GM23338 (cell line): ENCODE measurements at regions not wholly inside any gene's neighbourhood (a gene's known extent, or its start where the extent isn't known, plus 50 kb on each side); places are given as distances from the start of the nearest gene placed in this dataset.

Experiments
- ATAC-seq: fragments of 200-7000 bp; cut with Tn5 transposase; 3 replicates; pipeline ENCODE4 v1.9.1; 2020
- DNase-seq: peaks from one replicate; pipeline ENCODE4 v3.0.0-alpha.2; 2015; ENCODE audit warnings: low spot score
- H2AFZ ChIP-seq: fragments of 200-600 bp; sonication (generic); 2 replicates; pipeline ENCODE4 v1.8.0; 2016; ENCODE audit warnings: antibody characterized with exemption, mild to moderate bottlenecking, moderate library complexity
- H3F3A ChIP-seq: fragments of 200-600 bp; sonication (generic); replicated peaks from 2 replicates; pipeline ENCODE4 v1.8.0; 2017; ENCODE audit warnings: antibody characterized with exemption, mixed run types, low read depth
- H3K27ac ChIP-seq: fragments of 200-600 bp; sonication (generic); 2 replicates; pipeline ENCODE4 v1.6.1; 2016; ENCODE audit warnings: low read depth
- H3K27me3 ChIP-seq: fragments of 200-600 bp; sonication (generic); 2 replicates; pipeline ENCODE4 v1.8.0; 2016; ENCODE audit warnings: mild to moderate bottlenecking, mixed run types, moderate library complexity; ENCODE audit not compliant: insufficient read depth
- H3K36me3 ChIP-seq: fragments of 200-600 bp; sonication (generic); 2 replicates; pipeline ENCODE4 v1.8.0; 2016; ENCODE audit warnings: mild to moderate bottlenecking; ENCODE audit not compliant: insufficient read depth
- H3K4me1 ChIP-seq: fragments of 200-600 bp; sonication (generic); 2 replicates; pipeline ENCODE4 v1.8.0; 2016; ENCODE audit warnings: mild to moderate bottlenecking, moderate library complexity; ENCODE audit not compliant: insufficient read depth
- H3K4me2 ChIP-seq: fragments of 200-600 bp; sonication (generic); 2 replicates; pipeline ENCODE4 v1.7.1; 2017; ENCODE audit warnings: mixed run types
- H3K4me3 ChIP-seq: fragments of 200-600 bp; sonication (generic); 2 replicates; pipeline ENCODE4 v1.6.1; 2016; ENCODE audit warnings: mixed run types
- H3K79me2 ChIP-seq: fragments of 200-600 bp; sonication (generic); replicated peaks from 2 replicates; pipeline ENCODE4 v1.8.0; 2017; ENCODE audit warnings: mild to moderate bottlenecking; ENCODE audit not compliant: insufficient read depth
- H3K9me2 ChIP-seq: fragments of 200-600 bp; sonication (generic); 2 replicates; pipeline ENCODE4 v1.8.0; 2017; ENCODE audit not compliant: insufficient read depth
- H4K20me1 ChIP-seq: fragments of 200-600 bp; sonication (generic); replicated peaks from 2 replicates; pipeline ENCODE4 v1.8.0; 2017; ENCODE audit warnings: mild to moderate bottlenecking; ENCODE audit not compliant: insufficient read depth
- H3K27ac Mint-ChIP-seq: 2 replicates; pipeline ENCODE4 v1.8.0; 2020; ENCODE audit warnings: inconsistent platforms, mild to moderate bottlenecking, moderate library complexity, mixed read lengths
- H3K27me3 Mint-ChIP-seq: 3 replicates; pipeline ENCODE4 v1.8.0; 2022; ENCODE audit warnings: low read depth, mild to moderate bottlenecking, moderate library complexity, mixed read lengths, inconsistent platforms; ENCODE audit not compliant: insufficient read depth, poor library complexity
- H3K36me3 Mint-ChIP-seq: 3 replicates; pipeline ENCODE4 v1.8.0; 2021; ENCODE audit warnings: low read depth, mild to moderate bottlenecking, inconsistent platforms, moderate library complexity, mixed read lengths
- H3K4me1 Mint-ChIP-seq: 3 replicates; pipeline ENCODE4 v1.8.0; 2020; ENCODE audit warnings: mild to moderate bottlenecking, inconsistent platforms, mixed read lengths
- H3K4me3 Mint-ChIP-seq: 3 replicates; pipeline ENCODE4 v1.8.0; 2021; ENCODE audit warnings: moderate library complexity, mild to moderate bottlenecking, inconsistent platforms, mixed read lengths
- H3K9me3 Mint-ChIP-seq: 3 replicates; pipeline ENCODE4 v1.8.0; 2020; ENCODE audit warnings: moderate library complexity, mild to moderate bottlenecking, inconsistent platforms, mixed read lengths
- CREB1 ChIP-seq: fragments of 250-450 bp; sonication (Bioruptor Pico); IDR thresholded peaks from 2 replicates; pipeline ENCODE4 v1.5.0; 2020; ENCODE audit warnings: low read depth, mild to moderate bottlenecking, moderate library complexity
- ETS1 ChIP-seq: IDR thresholded peaks from 2 replicates; pipeline ENCODE4 v1.6.1; 2016; ENCODE audit warnings: antibody characterized with exemption
- EZH2 ChIP-seq: fragments of 200-600 bp; sonication (generic); IDR thresholded peaks from one replicate; pipeline ENCODE4 v1.8.0; 2017; ENCODE audit warnings: antibody characterized with exemption, mild to moderate bottlenecking, low read depth; ENCODE audit not compliant: unreplicated experiment
- EZH2phosphoT487 ChIP-seq: fragments of 200-600 bp; sonication (generic); IDR thresholded peaks from one replicate; pipeline ENCODE4 v1.8.1; 2018; ENCODE audit warnings: antibody characterized with exemption; ENCODE audit not compliant: unreplicated experiment
- JUNB ChIP-seq: IDR thresholded peaks from one replicate; pipeline ENCODE4 v1.6.1; 2016; ENCODE audit warnings: antibody characterized with exemption; ENCODE audit not compliant: unreplicated experiment
- NANOG ChIP-seq: IDR thresholded peaks from 2 replicates; pipeline ENCODE4 v1.6.1; 2016; ENCODE audit warnings: antibody characterized with exemption, borderline replicate concordance
- POLR2AphosphoS5 ChIP-seq: IDR thresholded peaks from 2 replicates; pipeline ENCODE4 v1.6.1; 2016; ENCODE audit warnings: antibody characterized with exemption, low read depth
- REST ChIP-seq: IDR thresholded peaks from one replicate; pipeline ENCODE4 v1.6.1; 2018; ENCODE audit warnings: antibody characterized with exemption; ENCODE audit not compliant: unreplicated experiment
- STAT1 ChIP-seq: IDR thresholded peaks from one replicate; pipeline ENCODE4 v1.6.1; 2016; ENCODE audit warnings: antibody characterized with exemption; ENCODE audit not compliant: unreplicated experiment
- ZNF114 ChIP-seq: fragments of 250-450 bp; sonication (Bioruptor Pico); IDR thresholded peaks from 2 replicates; pipeline ENCODE4 v1.5.0; 2020; ENCODE audit warnings: mild to moderate bottlenecking, moderate library complexity
- ZNF331 ChIP-seq: fragments of 250-450 bp; sonication (Bioruptor Pico); IDR thresholded peaks from 2 replicates; pipeline ENCODE4 v1.5.0; 2020; ENCODE audit warnings: low read depth, mild to moderate bottlenecking, moderate library complexity
- ZNF462 ChIP-seq: fragments of 250-450 bp; sonication (Bioruptor Pico); IDR thresholded peaks from 2 replicates; pipeline ENCODE4 v1.5.0; 2020; ENCODE audit warnings: mild to moderate bottlenecking, moderate library complexity
- TF ChIP-seq, protein P1 (sequence below), 2 experiments: fragments of 200-600 bp in 1 of 2; sonication (generic) in 1 of 2; conservative IDR thresholded peaks; 2 replicates each; pipeline versions ENCODE4 v1.5.1 to v1.6.1; 2016 to 2017; ENCODE audit warnings: antibody characterized with exemption in 2 of 2, low read depth in 2 of 2, mild to moderate bottlenecking in 2 of 2, moderate library complexity in 1 of 2

- no peaks in the 10 kb centered on the region for H3K27me3 Mint-ChIP-seq
Observed at GRCh38 chr4:81604683-81605218, 133.0 kb upstream of the RASGEF1B start.

More at GRCh38 chr4:81604683-81605218, 133.0 kb upstream of the RASGEF1B start:
- Mint-ChIP-seq H3K27ac (no peak overlapping the region), H3K4me1 (peaks cover 21% of the 10 kb centered on the region), H3K4me3 (no peak overlapping the region), H3K36me3 (no peaks in the 10 kb centered on the region), H3K9me3 (no peaks in the 10 kb centered on the region)
- Histone ChIP-seq H3K27me3 (no peaks in the 10 kb centered on the region), H3K4me2 (no peak overlapping the region), H3K79me2 (no peaks in the 10 kb centered on the region), H3F3A (no peaks in the 10 kb centered on the region), H3K4me3 (no peak overlapping the region), H4K20me1 (no peaks in the 10 kb centered on the region), H3K4me1 (peaks cover 21% of the 10 kb centered on the region), H2AFZ (no peak overlapping the region), H3K36me3 (no peaks in the 10 kb centered on the region), H3K27ac (no peak overlapping the region), H3K9me2 (no peaks in the 10 kb centered on the region)
- DNase-seq: no peak
- TF ChIP-seq EZH2 (no peak), ZNF462 (CRISPR knock-in tag) (no peak), REST (no peak), CREB1 (CRISPR knock-in tag) (no peak), JUNB (no peak), ZNF331 (CRISPR knock-in tag) (no peak), NANOG (no peak), ETS1 (no peak), ZNF114 (no peak), STAT1 (no peak), POLR2AphosphoS5 (no peak), EZH2phosphoT487 (no peak)
- TF ChIP-seq, protein P1, sequence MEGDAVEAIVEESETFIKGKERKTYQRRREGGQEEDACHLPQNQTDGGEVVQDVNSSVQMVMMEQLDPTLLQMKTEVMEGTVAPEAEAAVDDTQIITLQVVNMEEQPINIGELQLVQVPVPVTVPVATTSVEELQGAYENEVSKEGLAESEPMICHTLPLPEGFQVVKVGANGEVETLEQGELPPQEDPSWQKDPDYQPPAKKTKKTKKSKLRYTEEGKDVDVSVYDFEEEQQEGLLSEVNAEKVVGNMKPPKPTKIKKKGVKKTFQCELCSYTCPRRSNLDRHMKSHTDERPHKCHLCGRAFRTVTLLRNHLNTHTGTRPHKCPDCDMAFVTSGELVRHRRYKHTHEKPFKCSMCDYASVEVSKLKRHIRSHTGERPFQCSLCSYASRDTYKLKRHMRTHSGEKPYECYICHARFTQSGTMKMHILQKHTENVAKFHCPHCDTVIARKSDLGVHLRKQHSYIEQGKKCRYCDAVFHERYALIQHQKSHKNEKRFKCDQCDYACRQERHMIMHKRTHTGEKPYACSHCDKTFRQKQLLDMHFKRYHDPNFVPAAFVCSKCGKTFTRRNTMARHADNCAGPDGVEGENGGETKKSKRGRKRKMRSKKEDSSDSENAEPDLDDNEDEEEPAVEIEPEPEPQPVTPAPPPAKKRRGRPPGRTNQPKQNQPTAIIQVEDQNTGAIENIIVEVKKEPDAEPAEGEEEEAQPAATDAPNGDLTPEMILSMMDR (conservative IDR thresholded peaks at IDR 0.05; ENCODE audit: low read depth in 2 of 2): no peak
- ATAC-seq: no peak
